H1 (cell line): ENCODE measurements at regions not wholly inside any gene's neighbourhood (a gene's known extent, or its start where the extent isn't known, plus 50 kb on each side); places are given as distances from the start of the nearest gene placed in this dataset.

Experiments
- CEBPB ChIP-seq: IDR thresholded peaks from 2 replicates; pipeline ENCODE4 v1.6.1; 2012; ENCODE audit warnings: low read depth, low read length
- RFX5 ChIP-seq: IDR thresholded peaks from 2 replicates; pipeline ENCODE4 v1.6.1; 2011; ENCODE audit warnings: low read depth, low read length, improper control_type of control experiment, borderline replicate concordance
- TEAD4 ChIP-seq: IDR thresholded peaks from 2 replicates; pipeline ENCODE4 v1.6.1; 2012; ENCODE audit warnings: low read depth, low read length, inconsistent platforms, mixed read lengths
- USF2 ChIP-seq: IDR thresholded peaks from 2 replicates; pipeline ENCODE4 v1.6.1; 2011; ENCODE audit warnings: low read length, improper control_type of control experiment
- TF ChIP-seq, protein P1 (sequence below): fragments of 300-600 bp; sonication (generic); IDR thresholded peaks from 2 replicates; pipeline ENCODE4 v1.7.1; 2012; ENCODE audit warnings: low read length, moderate library complexity, mild to moderate bottlenecking, inconsistent platforms; ENCODE audit not compliant: insufficient replicate concordance

GRCh38 chr11:109733245-109733644 is 311.3 kb downstream of the C11orf87 start (continued):
- TF ChIP-seq, protein P1, sequence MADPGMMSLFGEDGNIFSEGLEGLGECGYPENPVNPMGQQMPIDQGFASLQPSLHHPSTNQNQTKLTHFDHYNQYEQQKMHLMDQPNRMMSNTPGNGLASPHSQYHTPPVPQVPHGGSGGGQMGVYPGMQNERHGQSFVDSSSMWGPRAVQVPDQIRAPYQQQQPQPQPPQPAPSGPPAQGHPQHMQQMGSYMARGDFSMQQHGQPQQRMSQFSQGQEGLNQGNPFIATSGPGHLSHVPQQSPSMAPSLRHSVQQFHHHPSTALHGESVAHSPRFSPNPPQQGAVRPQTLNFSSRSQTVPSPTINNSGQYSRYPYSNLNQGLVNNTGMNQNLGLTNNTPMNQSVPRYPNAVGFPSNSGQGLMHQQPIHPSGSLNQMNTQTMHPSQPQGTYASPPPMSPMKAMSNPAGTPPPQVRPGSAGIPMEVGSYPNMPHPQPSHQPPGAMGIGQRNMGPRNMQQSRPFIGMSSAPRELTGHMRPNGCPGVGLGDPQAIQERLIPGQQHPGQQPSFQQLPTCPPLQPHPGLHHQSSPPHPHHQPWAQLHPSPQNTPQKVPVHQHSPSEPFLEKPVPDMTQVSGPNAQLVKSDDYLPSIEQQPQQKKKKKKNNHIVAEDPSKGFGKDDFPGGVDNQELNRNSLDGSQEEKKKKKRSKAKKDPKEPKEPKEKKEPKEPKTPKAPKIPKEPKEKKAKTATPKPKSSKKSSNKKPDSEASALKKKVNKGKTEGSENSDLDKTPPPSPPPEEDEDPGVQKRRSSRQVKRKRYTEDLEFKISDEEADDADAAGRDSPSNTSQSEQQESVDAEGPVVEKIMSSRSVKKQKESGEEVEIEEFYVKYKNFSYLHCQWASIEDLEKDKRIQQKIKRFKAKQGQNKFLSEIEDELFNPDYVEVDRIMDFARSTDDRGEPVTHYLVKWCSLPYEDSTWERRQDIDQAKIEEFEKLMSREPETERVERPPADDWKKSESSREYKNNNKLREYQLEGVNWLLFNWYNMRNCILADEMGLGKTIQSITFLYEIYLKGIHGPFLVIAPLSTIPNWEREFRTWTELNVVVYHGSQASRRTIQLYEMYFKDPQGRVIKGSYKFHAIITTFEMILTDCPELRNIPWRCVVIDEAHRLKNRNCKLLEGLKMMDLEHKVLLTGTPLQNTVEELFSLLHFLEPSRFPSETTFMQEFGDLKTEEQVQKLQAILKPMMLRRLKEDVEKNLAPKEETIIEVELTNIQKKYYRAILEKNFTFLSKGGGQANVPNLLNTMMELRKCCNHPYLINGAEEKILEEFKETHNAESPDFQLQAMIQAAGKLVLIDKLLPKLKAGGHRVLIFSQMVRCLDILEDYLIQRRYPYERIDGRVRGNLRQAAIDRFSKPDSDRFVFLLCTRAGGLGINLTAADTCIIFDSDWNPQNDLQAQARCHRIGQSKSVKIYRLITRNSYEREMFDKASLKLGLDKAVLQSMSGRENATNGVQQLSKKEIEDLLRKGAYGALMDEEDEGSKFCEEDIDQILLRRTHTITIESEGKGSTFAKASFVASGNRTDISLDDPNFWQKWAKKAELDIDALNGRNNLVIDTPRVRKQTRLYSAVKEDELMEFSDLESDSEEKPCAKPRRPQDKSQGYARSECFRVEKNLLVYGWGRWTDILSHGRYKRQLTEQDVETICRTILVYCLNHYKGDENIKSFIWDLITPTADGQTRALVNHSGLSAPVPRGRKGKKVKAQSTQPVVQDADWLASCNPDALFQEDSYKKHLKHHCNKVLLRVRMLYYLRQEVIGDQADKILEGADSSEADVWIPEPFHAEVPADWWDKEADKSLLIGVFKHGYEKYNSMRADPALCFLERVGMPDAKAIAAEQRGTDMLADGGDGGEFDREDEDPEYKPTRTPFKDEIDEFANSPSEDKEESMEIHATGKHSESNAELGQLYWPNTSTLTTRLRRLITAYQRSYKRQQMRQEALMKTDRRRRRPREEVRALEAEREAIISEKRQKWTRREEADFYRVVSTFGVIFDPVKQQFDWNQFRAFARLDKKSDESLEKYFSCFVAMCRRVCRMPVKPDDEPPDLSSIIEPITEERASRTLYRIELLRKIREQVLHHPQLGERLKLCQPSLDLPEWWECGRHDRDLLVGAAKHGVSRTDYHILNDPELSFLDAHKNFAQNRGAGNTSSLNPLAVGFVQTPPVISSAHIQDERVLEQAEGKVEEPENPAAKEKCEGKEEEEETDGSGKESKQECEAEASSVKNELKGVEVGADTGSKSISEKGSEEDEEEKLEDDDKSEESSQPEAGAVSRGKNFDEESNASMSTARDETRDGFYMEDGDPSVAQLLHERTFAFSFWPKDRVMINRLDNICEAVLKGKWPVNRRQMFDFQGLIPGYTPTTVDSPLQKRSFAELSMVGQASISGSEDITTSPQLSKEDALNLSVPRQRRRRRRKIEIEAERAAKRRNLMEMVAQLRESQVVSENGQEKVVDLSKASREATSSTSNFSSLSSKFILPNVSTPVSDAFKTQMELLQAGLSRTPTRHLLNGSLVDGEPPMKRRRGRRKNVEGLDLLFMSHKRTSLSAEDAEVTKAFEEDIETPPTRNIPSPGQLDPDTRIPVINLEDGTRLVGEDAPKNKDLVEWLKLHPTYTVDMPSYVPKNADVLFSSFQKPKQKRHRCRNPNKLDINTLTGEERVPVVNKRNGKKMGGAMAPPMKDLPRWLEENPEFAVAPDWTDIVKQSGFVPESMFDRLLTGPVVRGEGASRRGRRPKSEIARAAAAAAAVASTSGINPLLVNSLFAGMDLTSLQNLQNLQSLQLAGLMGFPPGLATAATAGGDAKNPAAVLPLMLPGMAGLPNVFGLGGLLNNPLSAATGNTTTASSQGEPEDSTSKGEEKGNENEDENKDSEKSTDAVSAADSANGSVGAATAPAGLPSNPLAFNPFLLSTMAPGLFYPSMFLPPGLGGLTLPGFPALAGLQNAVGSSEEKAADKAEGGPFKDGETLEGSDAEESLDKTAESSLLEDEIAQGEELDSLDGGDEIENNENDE, result no peak
- TF ChIP-seq USF2 (no peak), RFX5 (no peak), CEBPB (no peak), TEAD4 (no peak)
